HEK293 (cell line): ENCODE measurements at regions not wholly inside any gene's neighbourhood (a gene's known extent, or its start where the extent isn't known, plus 50 kb on each side); places are given as distances from the start of the nearest gene placed in this dataset.

Experiments used
- CTCF ChIA-PET: fragments of 350-600 bp; formaldehyde crosslinking; extraction: SDS; loops from one replicate; lab custom pipeline; 2021; ENCODE audit warnings: antibody characterized with exemption; lab: Yijun Ruan, JAX
- POLR2A ChIA-PET: fragments of 300-600 bp; formaldehyde crosslinking; extraction: SDS; loops from one replicate; lab custom pipeline; 2020; ENCODE audit warnings: antibody characterized with exemption, inconsistent platforms; lab: Yijun Ruan, JAX
- H3K27ac ChIP-seq: fragments of 200-500 bp; sonication (Bioruptor generic); 2 replicates; pipeline ENCODE4 v1.5.1; 2014; ENCODE audit warnings: low read depth, low read length, control low read depth, inconsistent platforms; ENCODE audit errors: extremely low read depth
- H3K36me3 ChIP-seq, 2 experiments: fragments of 200-500 bp in 1 of 2; sonication (Bioruptor generic) in 1 of 2; 1 replicate in 1 of 2; 2 replicates in 1 of 2; pipeline ENCODE4 v1.5.1; 2014 to 2017; ENCODE audit warnings: inconsistent platforms in 2 of 2, low read length in 2 of 2; ENCODE audit not compliant: control insufficient read depth in 2 of 2, insufficient read depth in 1 of 2
- H3K4me1 ChIP-seq: fragments of 200-500 bp; sonication (Bioruptor generic); 2 replicates; pipeline ENCODE4 v1.5.1; 2014; ENCODE audit warnings: mild to moderate bottlenecking, low read length, inconsistent platforms; ENCODE audit not compliant: control insufficient read depth, insufficient read depth
- H3K4me3 ChIP-seq: 2 replicates; pipeline ENCODE4 v1.5.1; 2011; ENCODE audit warnings: low read depth, mild to moderate bottlenecking, control low read depth, low read length, moderate library complexity
- H3K9me3 ChIP-seq: fragments of 200-500 bp; sonication (Bioruptor generic); 2 replicates; pipeline ENCODE4 v1.5.1; 2014; ENCODE audit warnings: low read depth, low read length, inconsistent platforms; ENCODE audit not compliant: control insufficient read depth, insufficient read depth
- ATF2 ChIP-seq: fragments of 450-650 bp; formaldehyde crosslinking; IDR thresholded peaks from 2 replicates; pipeline ENCODE4 v1.5.1; 2016; ENCODE audit warnings: missing biosample characterization, missing genetic modification characterization, low read depth
- OSR2 ChIP-seq: fragments of 450-650 bp; formaldehyde crosslinking; IDR thresholded peaks from 2 replicates; pipeline ENCODE4 v1.5.1; 2016; ENCODE audit warnings: missing biosample characterization, missing genetic modification characterization
- SCRT2 ChIP-seq: fragments of 450-650 bp; formaldehyde crosslinking; IDR thresholded peaks from 2 replicates; pipeline ENCODE4 v1.5.1; 2016; ENCODE audit warnings: missing biosample characterization, missing genetic modification characterization
- SETDB1 ChIP-seq: IDR thresholded peaks from one replicate; pipeline ENCODE4 v1.6.1; 2017; ENCODE audit warnings: mild to moderate bottlenecking, low read length, moderate library complexity, mixed read lengths; ENCODE audit not compliant: insufficient read length
- TSHZ1 ChIP-seq: fragments of 450-650 bp; formaldehyde crosslinking; IDR thresholded peaks from 2 replicates; pipeline ENCODE4 v1.5.1; 2016; ENCODE audit warnings: missing biosample characterization, missing genetic modification characterization, borderline replicate concordance
- ZBTB1 ChIP-seq: fragments of 450-650 bp; formaldehyde crosslinking; IDR thresholded peaks from 2 replicates; pipeline ENCODE4 v1.5.1; 2016; ENCODE audit warnings: missing biosample characterization, missing genetic modification characterization
- ZBTB7A ChIP-seq: fragments of 450-650 bp; formaldehyde crosslinking; IDR thresholded peaks from 2 replicates; pipeline ENCODE4 v1.5.1; 2016; ENCODE audit warnings: low read depth, missing biosample characterization, missing genetic modification characterization
- ZNF140 ChIP-seq: fragments of 450-650 bp; formaldehyde crosslinking; IDR thresholded peaks from 2 replicates; pipeline ENCODE4 v1.5.1; 2016; ENCODE audit warnings: missing biosample characterization, missing genetic modification characterization
- ZNF202 ChIP-seq: fragments of 450-650 bp; formaldehyde crosslinking; IDR thresholded peaks from 2 replicates; pipeline ENCODE4 v1.5.1; 2016; ENCODE audit warnings: missing biosample characterization, missing genetic modification characterization, borderline replicate concordance
- ZNF211 ChIP-seq: fragments of 450-650 bp; formaldehyde crosslinking; IDR thresholded peaks from 2 replicates; pipeline ENCODE4 v1.5.1; 2016; ENCODE audit warnings: low read depth, missing biosample characterization, missing genetic modification characterization
- ZNF214 ChIP-seq: fragments of 450-650 bp; formaldehyde crosslinking; IDR thresholded peaks from 2 replicates; pipeline ENCODE4 v1.5.1; 2017; ENCODE audit warnings: missing biosample characterization, mild to moderate bottlenecking, missing genetic modification characterization, borderline replicate concordance
- ZNF24 ChIP-seq: fragments of 450-650 bp; formaldehyde crosslinking; IDR thresholded peaks from 2 replicates; pipeline ENCODE4 v1.5.1; 2016; ENCODE audit warnings: missing biosample characterization, missing genetic modification characterization
- ZNF37A ChIP-seq: fragments of 450-650 bp; IDR thresholded peaks from 2 replicates; pipeline ENCODE4 v1.5.1; 2018; ENCODE audit warnings: missing biosample characterization, missing genetic modification characterization
- ZNF518A ChIP-seq: fragments of 450-650 bp; formaldehyde crosslinking; conservative IDR thresholded peaks from 2 replicates; pipeline ENCODE4 v1.5.1; 2016; ENCODE audit warnings: low read depth, missing biosample characterization, missing genetic modification characterization
- ZNF645 ChIP-seq: fragments of 450-650 bp; formaldehyde crosslinking; IDR thresholded peaks from 2 replicates; pipeline ENCODE4; 2016; ENCODE audit warnings: missing biosample characterization, missing genetic modification characterization
- ZNF660 ChIP-seq: fragments of 450-650 bp; IDR thresholded peaks from 2 replicates; pipeline ENCODE4 v1.5.1; 2018; ENCODE audit warnings: missing biosample characterization, mild to moderate bottlenecking, missing genetic modification characterization
- ZNF76 ChIP-seq: fragments of 450-650 bp; formaldehyde crosslinking; IDR thresholded peaks from 2 replicates; pipeline ENCODE4; 2016; ENCODE audit warnings: low read depth, missing biosample characterization, missing genetic modification characterization, borderline replicate concordance
- ZNF768 ChIP-seq: fragments of 450-650 bp; formaldehyde crosslinking; IDR thresholded peaks from 2 replicates; pipeline ENCODE4 v1.5.1; 2018; ENCODE audit warnings: missing biosample characterization, mild to moderate bottlenecking, missing genetic modification characterization
- ZNF792 ChIP-seq: fragments of 450-650 bp; formaldehyde crosslinking; IDR thresholded peaks from 2 replicates; pipeline ENCODE4 v1.5.1; 2016; ENCODE audit warnings: missing biosample characterization, missing genetic modification characterization
- ZNF837 ChIP-seq: fragments of 450-650 bp; formaldehyde crosslinking; IDR thresholded peaks from 2 replicates; pipeline ENCODE4 v1.5.1; 2016; ENCODE audit warnings: missing biosample characterization, missing genetic modification characterization

- ChIA-PET CTCF (no interaction called here), POLR2A (no interaction called here)
- Histone ChIP-seq H3K4me1 (no peaks in the 10 kb centered on the region), H3K27ac (no peak overlapping the region), H3K36me3 (no peaks in the 10 kb centered on the region), H3K4me3 (no peak overlapping the region), H3K9me3 (no peaks in the 10 kb centered on the region)
- TF ChIP-seq ZNF211 (tag by site-specific recombination) (no peak), SCRT2 (tag by site-specific recombination) (no peak), ZNF792 (tag by site-specific recombination) (no peak), TSHZ1 (tag by site-specific recombination) (no peak), ZNF645 (tag by site-specific recombination) (no peak), ZBTB1 (no peak), ATF2 (no peak), ZNF837 (tag by site-specific recombination) (no peak), ZNF140 (no peak), SETDB1 (no peak), ZNF518A (no peak), ZNF768 (tag by site-specific recombination) (no peak), ZNF214 (no peak), OSR2 (tag by site-specific recombination) (no peak), ZNF660 (tag by site-specific recombination) (no peak), ZNF37A (tag by site-specific recombination) (no peak), ZNF202 (tag by site-specific recombination) (no peak), ZNF76 (tag by site-specific recombination) (no peak), ZNF24 (tag by site-specific recombination) (no peak), ZBTB7A (tag by site-specific recombination) (no peak)
Observed at GRCh38 chr16:49213594-49213993, 68.0 kb downstream of the CBLN1 start.
